Astrocyte of the spinal cord (primary cell): ENCODE measurements at regions not wholly inside any gene's neighbourhood (a gene's known extent, or its start where the extent isn't known, plus 50 kb on each side); places are given as distances from the start of the nearest gene placed in this dataset.

Source experiments
- DNase-seq: peaks from one replicate; pipeline ENCODE4 v3.0.0; 2011; ENCODE audit warnings: low read depth, low spot score
- H3K4me3 ChIP-seq: 2 replicates; pipeline ENCODE4 v1.5.1; 2011; ENCODE audit warnings: low read depth, mild to moderate bottlenecking, low read length, moderate library complexity
- in situ Hi-C: cut with HindIII; loops from 2 replicates; pipeline ENCODE4 v1.10.0; 2017; ENCODE audit warnings: low sequenced_read_pairs
- TF ChIP-seq, protein P1 (sequence below): IDR thresholded peaks from 2 replicates; pipeline ENCODE4 v1.5.1; 2012; ENCODE audit warnings: low read depth, mild to moderate bottlenecking, low read length, inconsistent platforms

DNA sequence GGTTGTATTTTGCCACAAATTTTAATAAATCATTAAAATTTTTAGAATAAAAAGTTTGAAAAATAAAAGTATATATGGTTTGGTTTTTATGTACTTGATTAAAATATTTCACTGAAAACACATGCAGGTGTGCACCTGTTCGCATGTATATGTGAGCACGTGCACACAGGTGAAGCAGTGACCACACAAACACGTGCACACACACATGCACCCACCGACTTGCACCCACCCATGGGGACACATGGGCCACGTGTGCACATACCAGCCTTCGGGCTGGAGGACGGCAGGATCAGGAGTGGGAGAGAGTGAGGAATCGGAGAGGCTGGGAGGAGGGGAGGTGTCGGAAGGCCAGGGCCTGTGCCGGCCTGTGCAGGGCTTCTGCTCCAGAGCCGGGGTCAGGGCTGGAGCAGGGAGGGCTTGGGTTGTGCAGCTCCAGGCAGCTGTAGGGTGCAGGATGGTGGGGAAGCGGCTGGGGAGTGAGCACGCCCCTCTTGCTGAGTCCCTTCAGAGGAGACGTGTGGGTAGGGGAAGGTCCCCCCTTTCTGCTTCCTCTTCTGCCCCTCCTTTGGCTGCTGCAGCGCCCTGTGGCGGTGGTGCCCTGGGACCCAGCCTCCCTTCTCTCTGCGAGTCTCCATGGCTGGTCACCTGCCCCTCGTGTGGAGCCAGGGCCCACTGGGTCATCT lies 106.9 kb upstream of the HDAC4 start:
- H3K4me3 ChIP-seq: no peak overlapping the region
- no peak for DNase-seq
- TF ChIP-seq, protein P1, sequence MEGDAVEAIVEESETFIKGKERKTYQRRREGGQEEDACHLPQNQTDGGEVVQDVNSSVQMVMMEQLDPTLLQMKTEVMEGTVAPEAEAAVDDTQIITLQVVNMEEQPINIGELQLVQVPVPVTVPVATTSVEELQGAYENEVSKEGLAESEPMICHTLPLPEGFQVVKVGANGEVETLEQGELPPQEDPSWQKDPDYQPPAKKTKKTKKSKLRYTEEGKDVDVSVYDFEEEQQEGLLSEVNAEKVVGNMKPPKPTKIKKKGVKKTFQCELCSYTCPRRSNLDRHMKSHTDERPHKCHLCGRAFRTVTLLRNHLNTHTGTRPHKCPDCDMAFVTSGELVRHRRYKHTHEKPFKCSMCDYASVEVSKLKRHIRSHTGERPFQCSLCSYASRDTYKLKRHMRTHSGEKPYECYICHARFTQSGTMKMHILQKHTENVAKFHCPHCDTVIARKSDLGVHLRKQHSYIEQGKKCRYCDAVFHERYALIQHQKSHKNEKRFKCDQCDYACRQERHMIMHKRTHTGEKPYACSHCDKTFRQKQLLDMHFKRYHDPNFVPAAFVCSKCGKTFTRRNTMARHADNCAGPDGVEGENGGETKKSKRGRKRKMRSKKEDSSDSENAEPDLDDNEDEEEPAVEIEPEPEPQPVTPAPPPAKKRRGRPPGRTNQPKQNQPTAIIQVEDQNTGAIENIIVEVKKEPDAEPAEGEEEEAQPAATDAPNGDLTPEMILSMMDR: no peak
- in situ Hi-C loops: no loop called here

DNA sequence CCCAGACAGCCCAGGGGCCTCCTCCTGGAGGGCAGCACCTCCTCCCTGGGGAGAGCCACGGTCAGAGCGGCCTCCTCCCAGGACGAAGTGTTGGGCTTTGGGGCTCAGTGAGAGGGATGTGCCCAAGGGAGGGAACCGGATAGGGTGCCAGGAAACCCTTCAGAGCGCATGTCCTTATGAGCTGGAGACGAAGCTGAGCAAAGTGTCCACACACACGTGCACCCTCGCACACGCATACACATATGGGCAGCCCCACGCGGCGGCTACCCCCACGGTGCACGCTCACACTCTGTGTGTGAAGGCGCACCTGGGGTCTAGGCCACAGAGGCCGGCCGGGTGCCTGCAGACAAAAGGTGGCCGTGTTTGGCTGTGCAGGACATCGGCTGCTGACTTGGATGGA lies 106.1 kb upstream of the HDAC4 start:
- H3K4me3 ChIP-seq: no peak overlapping the region
- DNase-seq: no peak
- TF ChIP-seq, protein P1: no peak
- in situ Hi-C loops: no loop called here

GRCh38 chr2:239506101-239506857 lies 105.5 kb upstream of the HDAC4 start:
- TF ChIP-seq, protein P1: no peak
- no peak for DNase-seq
- in situ Hi-C loops: no loop called here
- no peak overlapping the region for H3K4me3 ChIP-seq

- H3K4me3 ChIP-seq: no peak overlapping the region
- in situ Hi-C loops: no loop called here
- DNase-seq: no peak
- TF ChIP-seq, protein P1: no peak
Observed at GRCh38 chr2:239504643-239505235, 103.9 kb upstream of the HDAC4 start.

GRCh38 chr2:239502430-239503186 lies 101.8 kb upstream of the HDAC4 start:
- TF ChIP-seq, protein P1: no peak
- H3K4me3 ChIP-seq: no peak overlapping the region
- DNase-seq: no peak
- in situ Hi-C loops: no loop called here
